HCT116 (cell line): ENCODE measurements at regions not wholly inside any gene's neighbourhood (a gene's known extent, or its start where the extent isn't known, plus 50 kb on each side); places are given as distances from the start of the nearest gene placed in this dataset.

Source experiments
- ATAC-seq: fragments of 200-7000 bp; cut with Tn5 transposase; 2 replicates; pipeline ENCODE4 v1.9.1; 2020; ENCODE audit warnings: mild to moderate bottlenecking, moderate library complexity
- BruUV-seq: library from RNA; stranded (reverse); fragments of 400-500 nt; replicated peaks from 2 replicates; lab custom pipeline; 2021; lab: Mats Ljungman, UMichigan
- CTCF ChIA-PET: fragments of 300-600 bp; sonication (Branson Sonifier 250); formaldehyde crosslinking; loops from one replicate; lab custom pipeline; 2021; ENCODE audit warnings: antibody characterized with exemption; lab: Charles Lee
- POLR2A ChIA-PET: fragments of 300-600, 350-600 bp; sonication (Branson Sonifier 250); formaldehyde crosslinking; loops from one replicate; lab custom pipeline; 2021; ENCODE audit warnings: antibody characterized with exemption; lab: Charles Lee
- RAD21 ChIA-PET, 2 experiments: fragments of 300-600 bp; sonication (Branson Sonifier 250); formaldehyde crosslinking; loops; one replicate each; lab custom pipeline; 2023; ENCODE audit warnings: low total read pairs in 2 of 2; ENCODE audit not compliant: uncharacterized antibody in 2 of 2, unreplicated experiment in 2 of 2, low non-redundant PET in 1 of 2; lab: Charles Lee
- DNase-seq: peaks from one replicate; pipeline ENCODE4 v3.0.0-alpha.2; 2010; ENCODE audit warnings: low read depth, low spot score
- H2AFZ ChIP-seq: fragments of 200-600 bp; shearing (Covaris generic), sonication (generic); 2 replicates; pipeline ENCODE4 v1.6.1; 2017; ENCODE audit warnings: low read depth, mixed run types, mixed read lengths, antibody characterized with exemption, low read length; ENCODE audit not compliant: poor library complexity, severe bottlenecking
- H3K27ac ChIP-seq: 2 replicates; pipeline ENCODE4 v1.5.1; 2012; ENCODE audit warnings: low read depth, low read length
- H3K27me3 ChIP-seq: fragments of 200-600 bp; sonication (generic); 2 replicates; pipeline ENCODE4 v1.6.1; 2016; ENCODE audit warnings: mixed run types, low read length, mixed read lengths; ENCODE audit not compliant: insufficient read depth
- H3K36me3 ChIP-seq, 2 experiments: fragments of 200-500 bp in 1 of 2; fragments of 200-600 bp in 1 of 2; sonication (Bioruptor generic) in 1 of 2; sonication (generic) in 1 of 2; 2 replicates each; pipeline versions ENCODE4 v1.5.1 to v1.6.1; 2014 to 2016; ENCODE audit warnings: low read length in 2 of 2, inconsistent platforms in 1 of 2, mixed read lengths in 1 of 2, mixed run types in 1 of 2; ENCODE audit not compliant: insufficient read depth in 2 of 2, control insufficient read depth in 1 of 2
- H3K4me1 ChIP-seq, 2 experiments: fragments of 200-600 bp in 1 of 2; sonication (generic) in 1 of 2; 2 replicates each; pipeline versions ENCODE4 v1.5.1 to v1.6.1; 2012 to 2017; ENCODE audit warnings: low read length in 2 of 2, inconsistent platforms in 1 of 2, mild to moderate bottlenecking in 1 of 2, mixed read lengths in 1 of 2, mixed run types in 1 of 2, moderate library complexity in 1 of 2; ENCODE audit not compliant: insufficient read depth in 2 of 2, control insufficient read depth in 1 of 2
- H3K4me2 ChIP-seq: fragments of 200-600 bp; sonication (generic); 2 replicates; pipeline ENCODE4 v1.6.1; 2017; ENCODE audit warnings: mixed run types, low read length, mixed read lengths
- H3K4me3 ChIP-seq, 2 experiments: fragments of 200-600 bp in 1 of 2; sonication (generic) in 1 of 2; replicated peaks in 1 of 2; 2 replicates each; pipeline ENCODE4 v1.5.1; 2011 to 2016; ENCODE audit warnings: low read length in 2 of 2, control low read depth in 1 of 2, low read depth in 1 of 2, mild to moderate bottlenecking in 1 of 2, mixed read lengths in 1 of 2, mixed run types in 1 of 2
- H3K79me2 ChIP-seq: fragments of 200-600 bp; sonication (generic); 2 replicates; pipeline ENCODE4 v1.6.1; 2017; ENCODE audit warnings: mild to moderate bottlenecking, mixed run types, low read length, moderate library complexity, mixed read lengths; ENCODE audit not compliant: insufficient read depth
- H3K9ac ChIP-seq: fragments of 200-600 bp; sonication (generic); 2 replicates; pipeline ENCODE4 v1.6.1; 2016; ENCODE audit warnings: low read length, mixed read lengths
- H3K9me2 ChIP-seq: fragments of 200-600 bp; sonication (generic), shearing (Covaris generic); 2 replicates; pipeline ENCODE4 v1.6.1; 2017; ENCODE audit warnings: mixed run types, mild to moderate bottlenecking, moderate library complexity; ENCODE audit not compliant: insufficient read depth
- H3K9me3 ChIP-seq, 2 experiments: fragments of 200-500 bp in 1 of 2; fragments of 200-600 bp in 1 of 2; sonication (Bioruptor generic) in 1 of 2; sonication (generic) in 1 of 2; 2 replicates each; pipeline ENCODE4 v1.6.1; 2014 to 2017; ENCODE audit warnings: low read length in 2 of 2, mixed read lengths in 2 of 2, inconsistent platforms in 1 of 2, low read depth in 1 of 2, mild to moderate bottlenecking in 1 of 2, mixed run types in 1 of 2, moderate library complexity in 1 of 2; ENCODE audit not compliant: control insufficient read depth in 1 of 2, insufficient read depth in 1 of 2
- H4K20me1 ChIP-seq: fragments of 200-600 bp; sonication (generic), shearing (Covaris generic); 2 replicates; pipeline ENCODE4 v1.6.1; 2017; ENCODE audit warnings: mixed run types, mild to moderate bottlenecking, moderate library complexity; ENCODE audit not compliant: insufficient read depth
- ATF3 ChIP-seq: IDR thresholded peaks from 2 replicates; pipeline ENCODE4 v1.6.1; 2012
- CBX3 ChIP-seq: IDR thresholded peaks from 2 replicates; pipeline ENCODE4 v1.6.1; 2012; ENCODE audit warnings: low read depth
- CEBPB ChIP-seq: IDR thresholded peaks from 2 replicates; pipeline ENCODE4 v1.6.1; 2012; ENCODE audit warnings: low read depth
- CTCF ChIP-seq, 3 experiments: fragments of 200-600 bp in 1 of 3; sonication (generic) in 1 of 3; IDR thresholded peaks in 2 of 3; conservative IDR thresholded peaks in 1 of 3; 2 replicates each; pipeline ENCODE4 v1.5.1; 2012 to 2017; ENCODE audit warnings: low read depth in 2 of 3, low read length in 2 of 3, antibody characterized with exemption in 1 of 3, borderline replicate concordance in 1 of 3, control low read depth in 1 of 3, mild to moderate bottlenecking in 1 of 3, mixed read lengths in 1 of 3, mixed run types in 1 of 3, moderate library complexity in 1 of 3; ENCODE audit not compliant: insufficient read depth in 1 of 3
- EGR1 ChIP-seq: IDR thresholded peaks from 2 replicates; pipeline ENCODE4 v1.6.1; 2012; ENCODE audit warnings: low read depth
- EZH2phosphoT487 ChIP-seq: fragments of 200-600 bp; IDR thresholded peaks from 2 replicates; pipeline ENCODE4 v1.6.1; 2018; ENCODE audit warnings: antibody characterized with exemption, borderline replicate concordance
- JUND ChIP-seq: IDR thresholded peaks from 2 replicates; pipeline ENCODE4 v1.6.1; 2012
- MAX ChIP-seq: IDR thresholded peaks from 2 replicates; pipeline ENCODE4 v1.6.1; 2012
- POLR2A ChIP-seq: IDR thresholded peaks from 2 replicates; pipeline ENCODE4 v1.7.0; 2011; ENCODE audit warnings: borderline replicate concordance; ENCODE audit not compliant: insufficient read depth, insufficient read length; ENCODE audit errors: extremely low read depth
- SIN3A ChIP-seq: IDR thresholded peaks from 2 replicates; pipeline ENCODE4 v1.6.1; 2012; ENCODE audit warnings: low read depth
- SP1 ChIP-seq: IDR thresholded peaks from 2 replicates; pipeline ENCODE4 v1.6.1; 2012; ENCODE audit warnings: low read depth
- SRF ChIP-seq: IDR thresholded peaks from 2 replicates; pipeline ENCODE4 v1.6.1; 2012; ENCODE audit warnings: low read depth
- intact Hi-C: fragments of 100-400 bp; cut with micrococcal nuclease; formaldehyde crosslinking; loops from 2 replicates; pipeline ENCODE4 v1.10.0; 2022

GRCh38 chr6:67689329-67689728 is 945.8 kb upstream of the ADGRB3 start:
- Histone ChIP-seq H3K9ac (no peak overlapping the region), H3K36me3 (no peaks in the 10 kb centered on the region), H3K4me2 (no peak overlapping the region), H3K4me3 (no peak overlapping the region), H3K9me2 (no peaks in the 10 kb centered on the region), H2AFZ (no peak overlapping the region), H3K79me2 (no peaks in the 10 kb centered on the region), H3K4me1 (no peaks in the 10 kb centered on the region), H3K27ac (no peak overlapping the region), H3K27me3 (no peaks in the 10 kb centered on the region), H4K20me1 (no peaks in the 10 kb centered on the region), H3K9me3 (peaks cover 5 to 6% of the 10 kb centered on the region in 2 experiments; a peak in 1 of 4 replicates)
- POLR2A ChIA-PET = no interaction called here
- DNase-seq (no peak), ATAC-seq (no peak)
- intact Hi-C loops = no loop called here
- CTCF ChIA-PET = no interaction called here
- RAD21 ChIA-PET = no interaction called here
- no TSS peak for BruUV-seq
- TF ChIP-seq CEBPB (no peak), MAX (no peak), ATF3 (no peak), POLR2A (no peak), SRF (no peak), SIN3A (no peak), EZH2phosphoT487 (no peak), JUND (no peak), CTCF (IDR thresholded peaks at IDR 0.05 in 2 of 3, conservative IDR thresholded peaks at IDR 0.05 in 1 of 3; ENCODE audit: borderline replicate concordance in 1 of 3, insufficient read depth in 1 of 3, low read depth in 2 of 3, low read length in 2 of 3) (no peak), SP1 (no peak), EGR1 (no peak), CBX3 (no peak)
